HCT116 (cell line): ENCODE measurements at regions not wholly inside any gene's neighbourhood (a gene's known extent, or its start where the extent isn't known, plus 50 kb on each side); places are given as distances from the start of the nearest gene placed in this dataset.

ENCODE experiments used
- ATAC-seq: fragments of 200-7000 bp; cut with Tn5 transposase; 2 replicates; pipeline ENCODE4 v1.9.1; 2020; ENCODE audit warnings: mild to moderate bottlenecking, moderate library complexity
- BruUV-seq: library from RNA; stranded (reverse); fragments of 400-500 nt; replicated peaks from 2 replicates; lab custom pipeline; 2021; lab: Mats Ljungman, UMichigan
- CTCF ChIA-PET: fragments of 300-600 bp; sonication (Branson Sonifier 250); formaldehyde crosslinking; loops from one replicate; lab custom pipeline; 2021; ENCODE audit warnings: antibody characterized with exemption; lab: Charles Lee
- POLR2A ChIA-PET: fragments of 300-600, 350-600 bp; sonication (Branson Sonifier 250); formaldehyde crosslinking; loops from one replicate; lab custom pipeline; 2021; ENCODE audit warnings: antibody characterized with exemption; lab: Charles Lee
- RAD21 ChIA-PET, 2 experiments: fragments of 300-600 bp; sonication (Branson Sonifier 250); formaldehyde crosslinking; loops; one replicate each; lab custom pipeline; 2023; ENCODE audit warnings: low total read pairs in 2 of 2; ENCODE audit not compliant: uncharacterized antibody in 2 of 2, unreplicated experiment in 2 of 2, low non-redundant PET in 1 of 2; lab: Charles Lee
- DNase-seq: peaks from one replicate; pipeline ENCODE4 v3.0.0-alpha.2; 2010; ENCODE audit warnings: low read depth, low spot score
- H2AFZ ChIP-seq: fragments of 200-600 bp; shearing (Covaris generic), sonication (generic); 2 replicates; pipeline ENCODE4 v1.6.1; 2017; ENCODE audit warnings: low read depth, mixed run types, mixed read lengths, antibody characterized with exemption, low read length; ENCODE audit not compliant: poor library complexity, severe bottlenecking
- H3K27ac ChIP-seq: 2 replicates; pipeline ENCODE4 v1.5.1; 2012; ENCODE audit warnings: low read depth, low read length
- H3K27me3 ChIP-seq: fragments of 200-600 bp; sonication (generic); 2 replicates; pipeline ENCODE4 v1.6.1; 2016; ENCODE audit warnings: mixed run types, low read length, mixed read lengths; ENCODE audit not compliant: insufficient read depth
- H3K36me3 ChIP-seq, 2 experiments: fragments of 200-500 bp in 1 of 2; fragments of 200-600 bp in 1 of 2; sonication (Bioruptor generic) in 1 of 2; sonication (generic) in 1 of 2; 2 replicates each; pipeline versions ENCODE4 v1.5.1 to v1.6.1; 2014 to 2016; ENCODE audit warnings: low read length in 2 of 2, inconsistent platforms in 1 of 2, mixed read lengths in 1 of 2, mixed run types in 1 of 2; ENCODE audit not compliant: insufficient read depth in 2 of 2, control insufficient read depth in 1 of 2
- H3K4me1 ChIP-seq, 2 experiments: fragments of 200-600 bp in 1 of 2; sonication (generic) in 1 of 2; 2 replicates each; pipeline versions ENCODE4 v1.5.1 to v1.6.1; 2012 to 2017; ENCODE audit warnings: low read length in 2 of 2, inconsistent platforms in 1 of 2, mild to moderate bottlenecking in 1 of 2, mixed read lengths in 1 of 2, mixed run types in 1 of 2, moderate library complexity in 1 of 2; ENCODE audit not compliant: insufficient read depth in 2 of 2, control insufficient read depth in 1 of 2
- H3K4me2 ChIP-seq: fragments of 200-600 bp; sonication (generic); 2 replicates; pipeline ENCODE4 v1.6.1; 2017; ENCODE audit warnings: mixed run types, low read length, mixed read lengths
- H3K4me3 ChIP-seq, 2 experiments: fragments of 200-600 bp in 1 of 2; sonication (generic) in 1 of 2; replicated peaks in 1 of 2; 2 replicates each; pipeline ENCODE4 v1.5.1; 2011 to 2016; ENCODE audit warnings: low read length in 2 of 2, control low read depth in 1 of 2, low read depth in 1 of 2, mild to moderate bottlenecking in 1 of 2, mixed read lengths in 1 of 2, mixed run types in 1 of 2
- H3K79me2 ChIP-seq: fragments of 200-600 bp; sonication (generic); 2 replicates; pipeline ENCODE4 v1.6.1; 2017; ENCODE audit warnings: mild to moderate bottlenecking, mixed run types, low read length, moderate library complexity, mixed read lengths; ENCODE audit not compliant: insufficient read depth
- H3K9ac ChIP-seq: fragments of 200-600 bp; sonication (generic); 2 replicates; pipeline ENCODE4 v1.6.1; 2016; ENCODE audit warnings: low read length, mixed read lengths
- H3K9me2 ChIP-seq: fragments of 200-600 bp; sonication (generic), shearing (Covaris generic); 2 replicates; pipeline ENCODE4 v1.6.1; 2017; ENCODE audit warnings: mixed run types, mild to moderate bottlenecking, moderate library complexity; ENCODE audit not compliant: insufficient read depth
- H3K9me3 ChIP-seq, 2 experiments: fragments of 200-500 bp in 1 of 2; fragments of 200-600 bp in 1 of 2; sonication (Bioruptor generic) in 1 of 2; sonication (generic) in 1 of 2; 2 replicates each; pipeline ENCODE4 v1.6.1; 2014 to 2017; ENCODE audit warnings: low read length in 2 of 2, mixed read lengths in 2 of 2, inconsistent platforms in 1 of 2, low read depth in 1 of 2, mild to moderate bottlenecking in 1 of 2, mixed run types in 1 of 2, moderate library complexity in 1 of 2; ENCODE audit not compliant: control insufficient read depth in 1 of 2, insufficient read depth in 1 of 2
- H4K20me1 ChIP-seq: fragments of 200-600 bp; sonication (generic), shearing (Covaris generic); 2 replicates; pipeline ENCODE4 v1.6.1; 2017; ENCODE audit warnings: mixed run types, mild to moderate bottlenecking, moderate library complexity; ENCODE audit not compliant: insufficient read depth
- CEBPB ChIP-seq: IDR thresholded peaks from 2 replicates; pipeline ENCODE4 v1.6.1; 2012; ENCODE audit warnings: low read depth
- ELF1 ChIP-seq: IDR thresholded peaks from 2 replicates; pipeline ENCODE4 v1.6.1; 2012; ENCODE audit warnings: low read depth, borderline replicate concordance
- EZH2phosphoT487 ChIP-seq: fragments of 200-600 bp; IDR thresholded peaks from 2 replicates; pipeline ENCODE4 v1.6.1; 2018; ENCODE audit warnings: antibody characterized with exemption, borderline replicate concordance
- POLR2AphosphoS5 ChIP-seq: IDR thresholded peaks from 2 replicates; pipeline ENCODE4 v1.6.1; 2011; ENCODE audit warnings: mild to moderate bottlenecking, low read depth, low read length, moderate library complexity
- SRF ChIP-seq: IDR thresholded peaks from 2 replicates; pipeline ENCODE4 v1.6.1; 2012; ENCODE audit warnings: low read depth
- intact Hi-C: fragments of 100-400 bp; cut with micrococcal nuclease; formaldehyde crosslinking; loops from 2 replicates; pipeline ENCODE4 v1.10.0; 2022
- TF ChIP-seq, protein P1 (sequence below): IDR thresholded peaks from 2 replicates; pipeline ENCODE4 v1.6.1; 2011; ENCODE audit warnings: mild to moderate bottlenecking, low read length, moderate library complexity; ENCODE audit not compliant: insufficient replicate concordance; ENCODE audit errors: extremely low read depth
- TF ChIP-seq, protein P2 (sequence below): IDR thresholded peaks from 2 replicates; pipeline ENCODE4 v1.6.1; 2012
- TF ChIP-seq, protein P3 (sequence below): IDR thresholded peaks from 2 replicates; pipeline ENCODE4 v1.6.1; 2012

DNA sequence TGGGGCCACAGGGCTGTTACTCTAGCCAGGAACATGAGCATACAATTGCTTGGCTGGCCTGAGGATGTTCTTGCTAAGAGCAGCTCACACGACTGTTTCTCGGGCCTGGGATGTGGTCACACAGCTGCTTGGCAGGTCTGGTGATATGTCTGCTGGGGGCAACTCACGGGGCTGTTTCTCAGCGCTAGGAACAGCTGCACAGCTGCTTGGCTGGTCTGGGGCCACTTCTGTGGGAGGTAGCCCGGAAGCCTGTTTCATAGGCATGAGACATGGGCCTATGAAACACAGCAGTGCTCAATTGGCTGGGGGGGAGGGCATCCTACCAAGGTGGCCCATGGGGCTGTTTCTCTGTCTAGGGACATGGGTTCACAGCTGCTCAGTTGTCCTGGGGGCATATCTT lies 73.4 kb upstream of the DDHD1 start:
- Histone ChIP-seq H4K20me1 (no peaks in the 10 kb centered on the region), H3K27ac (no peak overlapping the region), H3K9me3 (peaks cover 0 to 5% of the 10 kb centered on the region in 2 experiments; a peak in 1 of 4 replicates), H3K9ac (no peak overlapping the region), H3K4me2 (no peak overlapping the region), H2AFZ (no peak overlapping the region), H3K4me3 (no peak overlapping the region), H3K36me3 (no peaks in the 10 kb centered on the region), H3K27me3 (no peaks in the 10 kb centered on the region), H3K79me2 (no peaks in the 10 kb centered on the region), H3K9me2 (no peaks in the 10 kb centered on the region)
- DNase-seq, result no peak
- no TSS peak for BruUV-seq
- POLR2A ChIA-PET, result interaction anchor here (0.9 kb wide), 1 partner anchor 9 kb away, joined by 3 read pairs; no protein-coding TSS in a partner anchor
- RAD21 ChIA-PET, result no interaction called here
- CTCF ChIA-PET, result no interaction called here
- ATAC-seq, result no peak
- intact Hi-C loops, result no loop called here
- TF ChIP-seq EZH2phosphoT487 (no peak), ELF1 (no peak), CEBPB (no peak), SRF (no peak), POLR2AphosphoS5 (no peak)
- TF ChIP-seq, protein P1, sequence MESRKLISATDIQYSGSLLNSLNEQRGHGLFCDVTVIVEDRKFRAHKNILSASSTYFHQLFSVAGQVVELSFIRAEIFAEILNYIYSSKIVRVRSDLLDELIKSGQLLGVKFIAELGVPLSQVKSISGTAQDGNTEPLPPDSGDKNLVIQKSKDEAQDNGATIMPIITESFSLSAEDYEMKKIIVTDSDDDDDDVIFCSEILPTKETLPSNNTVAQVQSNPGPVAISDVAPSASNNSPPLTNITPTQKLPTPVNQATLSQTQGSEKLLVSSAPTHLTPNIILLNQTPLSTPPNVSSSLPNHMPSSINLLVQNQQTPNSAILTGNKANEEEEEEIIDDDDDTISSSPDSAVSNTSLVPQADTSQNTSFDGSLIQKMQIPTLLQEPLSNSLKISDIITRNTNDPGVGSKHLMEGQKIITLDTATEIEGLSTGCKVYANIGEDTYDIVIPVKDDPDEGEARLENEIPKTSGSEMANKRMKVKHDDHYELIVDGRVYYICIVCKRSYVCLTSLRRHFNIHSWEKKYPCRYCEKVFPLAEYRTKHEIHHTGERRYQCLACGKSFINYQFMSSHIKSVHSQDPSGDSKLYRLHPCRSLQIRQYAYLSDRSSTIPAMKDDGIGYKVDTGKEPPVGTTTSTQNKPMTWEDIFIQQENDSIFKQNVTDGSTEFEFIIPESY, result no peak
- TF ChIP-seq, protein P2, sequence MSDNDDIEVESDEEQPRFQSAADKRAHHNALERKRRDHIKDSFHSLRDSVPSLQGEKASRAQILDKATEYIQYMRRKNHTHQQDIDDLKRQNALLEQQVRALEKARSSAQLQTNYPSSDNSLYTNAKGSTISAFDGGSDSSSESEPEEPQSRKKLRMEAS, result no peak
- TF ChIP-seq, protein P3, sequence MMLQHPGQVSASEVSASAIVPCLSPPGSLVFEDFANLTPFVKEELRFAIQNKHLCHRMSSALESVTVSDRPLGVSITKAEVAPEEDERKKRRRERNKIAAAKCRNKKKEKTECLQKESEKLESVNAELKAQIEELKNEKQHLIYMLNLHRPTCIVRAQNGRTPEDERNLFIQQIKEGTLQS, result no peak
- TF ChIP-seq, all 23 proteins: peak for 0
- no peaks in the 10 kb centered on the region for H3K4me1 ChIP-seq
